ENCODE measurements at regions not wholly inside any gene's neighbourhood (a gene's known extent, or its start where the extent isn't known, plus 50 kb on each side); places are given as distances from the start of the nearest gene placed in this dataset.

DNA sequence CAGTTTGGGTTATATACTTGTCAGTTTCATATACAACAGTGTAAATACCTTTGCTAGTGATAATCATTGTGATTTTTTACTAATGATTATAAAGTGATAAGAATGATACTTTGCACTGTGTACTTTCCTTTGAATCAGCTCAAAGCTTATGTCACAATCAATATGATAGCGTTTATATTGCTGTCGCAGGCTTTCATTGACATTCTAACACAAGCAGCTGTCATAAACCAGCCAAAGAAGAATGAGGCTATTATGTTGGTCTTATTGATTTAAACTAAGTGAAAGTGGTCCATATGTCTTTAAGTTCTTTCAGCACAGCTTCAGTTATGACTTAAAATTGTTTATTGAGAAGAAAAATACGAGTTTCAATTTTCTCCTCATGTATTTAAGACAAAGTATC is 272.7 kb upstream of the RGMB start:
- TF ChIP-seq, protein P1, sequence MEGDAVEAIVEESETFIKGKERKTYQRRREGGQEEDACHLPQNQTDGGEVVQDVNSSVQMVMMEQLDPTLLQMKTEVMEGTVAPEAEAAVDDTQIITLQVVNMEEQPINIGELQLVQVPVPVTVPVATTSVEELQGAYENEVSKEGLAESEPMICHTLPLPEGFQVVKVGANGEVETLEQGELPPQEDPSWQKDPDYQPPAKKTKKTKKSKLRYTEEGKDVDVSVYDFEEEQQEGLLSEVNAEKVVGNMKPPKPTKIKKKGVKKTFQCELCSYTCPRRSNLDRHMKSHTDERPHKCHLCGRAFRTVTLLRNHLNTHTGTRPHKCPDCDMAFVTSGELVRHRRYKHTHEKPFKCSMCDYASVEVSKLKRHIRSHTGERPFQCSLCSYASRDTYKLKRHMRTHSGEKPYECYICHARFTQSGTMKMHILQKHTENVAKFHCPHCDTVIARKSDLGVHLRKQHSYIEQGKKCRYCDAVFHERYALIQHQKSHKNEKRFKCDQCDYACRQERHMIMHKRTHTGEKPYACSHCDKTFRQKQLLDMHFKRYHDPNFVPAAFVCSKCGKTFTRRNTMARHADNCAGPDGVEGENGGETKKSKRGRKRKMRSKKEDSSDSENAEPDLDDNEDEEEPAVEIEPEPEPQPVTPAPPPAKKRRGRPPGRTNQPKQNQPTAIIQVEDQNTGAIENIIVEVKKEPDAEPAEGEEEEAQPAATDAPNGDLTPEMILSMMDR (IDR thresholded peaks at IDR 0.05), result no peak
- TF ChIP-seq, protein P2, sequence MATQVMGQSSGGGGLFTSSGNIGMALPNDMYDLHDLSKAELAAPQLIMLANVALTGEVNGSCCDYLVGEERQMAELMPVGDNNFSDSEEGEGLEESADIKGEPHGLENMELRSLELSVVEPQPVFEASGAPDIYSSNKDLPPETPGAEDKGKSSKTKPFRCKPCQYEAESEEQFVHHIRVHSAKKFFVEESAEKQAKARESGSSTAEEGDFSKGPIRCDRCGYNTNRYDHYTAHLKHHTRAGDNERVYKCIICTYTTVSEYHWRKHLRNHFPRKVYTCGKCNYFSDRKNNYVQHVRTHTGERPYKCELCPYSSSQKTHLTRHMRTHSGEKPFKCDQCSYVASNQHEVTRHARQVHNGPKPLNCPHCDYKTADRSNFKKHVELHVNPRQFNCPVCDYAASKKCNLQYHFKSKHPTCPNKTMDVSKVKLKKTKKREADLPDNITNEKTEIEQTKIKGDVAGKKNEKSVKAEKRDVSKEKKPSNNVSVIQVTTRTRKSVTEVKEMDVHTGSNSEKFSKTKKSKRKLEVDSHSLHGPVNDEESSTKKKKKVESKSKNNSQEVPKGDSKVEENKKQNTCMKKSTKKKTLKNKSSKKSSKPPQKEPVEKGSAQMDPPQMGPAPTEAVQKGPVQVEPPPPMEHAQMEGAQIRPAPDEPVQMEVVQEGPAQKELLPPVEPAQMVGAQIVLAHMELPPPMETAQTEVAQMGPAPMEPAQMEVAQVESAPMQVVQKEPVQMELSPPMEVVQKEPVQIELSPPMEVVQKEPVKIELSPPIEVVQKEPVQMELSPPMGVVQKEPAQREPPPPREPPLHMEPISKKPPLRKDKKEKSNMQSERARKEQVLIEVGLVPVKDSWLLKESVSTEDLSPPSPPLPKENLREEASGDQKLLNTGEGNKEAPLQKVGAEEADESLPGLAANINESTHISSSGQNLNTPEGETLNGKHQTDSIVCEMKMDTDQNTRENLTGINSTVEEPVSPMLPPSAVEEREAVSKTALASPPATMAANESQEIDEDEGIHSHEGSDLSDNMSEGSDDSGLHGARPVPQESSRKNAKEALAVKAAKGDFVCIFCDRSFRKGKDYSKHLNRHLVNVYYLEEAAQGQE (IDR thresholded peaks at IDR 0.05; ENCODE audit: insufficient read depth in 1 of 2, low read depth in 2 of 2, low read length in 1 of 2), result no peak
- TF ChIP-seq POLR2AphosphoS5 (IDR thresholded peaks at IDR 0.05; ENCODE audit: low read depth, low read length) (no peak), TCF7L2 (IDR thresholded peaks at IDR 0.05; ENCODE audit: low read depth, low read length) (no peak), SIN3A (IDR thresholded peaks at IDR 0.05; ENCODE audit: borderline replicate concordance, insufficient read depth, low read depth, low read length) (no peak)
